Germinal center (tissue), 1 donor: ENCODE measurements at regions not wholly inside any gene's neighbourhood (a gene's known extent, or its start where the extent isn't known, plus 50 kb on each side); places are given as distances from the start of the nearest gene placed in this dataset.
"Not testable (repeated sequence)": the region's sequence is repeated elsewhere in the genome, so short reads cannot be mapped to it uniquely, and the experiment has no call there.

Experiments
- DNase-seq: peaks from one replicate; pipeline ENCODE4 v3.0.0; 2012; ENCODE audit warnings: mixed read lengths, low spot score

DNA sequence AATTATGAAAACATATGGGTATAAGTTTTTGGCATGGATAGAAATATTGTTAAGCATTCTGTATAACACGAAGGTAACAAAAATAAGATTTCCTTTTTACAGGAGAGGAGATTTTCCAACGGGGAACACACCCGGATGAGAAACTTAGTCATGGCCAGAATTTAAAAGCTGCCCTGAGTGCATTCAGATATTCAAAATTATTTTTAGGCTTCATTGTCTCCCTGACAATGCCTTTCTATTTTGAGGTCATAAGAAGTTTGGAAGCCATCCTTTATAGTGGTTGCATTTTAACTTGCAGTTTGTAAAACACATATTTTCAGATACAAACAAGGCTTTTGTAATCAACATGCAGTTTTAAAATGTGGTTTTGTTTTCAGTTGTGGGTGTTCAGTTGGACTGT lies 357.5 kb upstream of the FAM47C start:
- no peak for DNase-seq

DNA sequence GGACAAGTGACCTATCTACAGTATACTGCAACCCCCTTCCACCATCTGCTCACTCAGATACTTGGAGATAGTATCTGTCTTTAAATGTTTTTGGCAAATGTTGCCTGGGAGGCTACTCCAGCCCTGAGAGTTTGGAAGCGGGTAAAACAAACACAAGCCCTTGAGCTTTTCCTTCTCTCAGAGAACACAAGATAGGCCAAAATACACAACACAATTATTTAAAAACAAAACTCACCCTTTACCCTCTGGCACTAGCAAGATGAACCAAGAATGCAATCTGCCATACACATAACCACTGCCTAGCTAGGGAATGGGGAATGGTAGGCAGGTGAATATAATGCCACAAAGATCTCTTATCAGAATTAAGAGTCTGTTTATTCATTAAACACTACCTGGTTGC lies 324.7 kb upstream of the FAM47C start:
- no peak for DNase-seq

DNA sequence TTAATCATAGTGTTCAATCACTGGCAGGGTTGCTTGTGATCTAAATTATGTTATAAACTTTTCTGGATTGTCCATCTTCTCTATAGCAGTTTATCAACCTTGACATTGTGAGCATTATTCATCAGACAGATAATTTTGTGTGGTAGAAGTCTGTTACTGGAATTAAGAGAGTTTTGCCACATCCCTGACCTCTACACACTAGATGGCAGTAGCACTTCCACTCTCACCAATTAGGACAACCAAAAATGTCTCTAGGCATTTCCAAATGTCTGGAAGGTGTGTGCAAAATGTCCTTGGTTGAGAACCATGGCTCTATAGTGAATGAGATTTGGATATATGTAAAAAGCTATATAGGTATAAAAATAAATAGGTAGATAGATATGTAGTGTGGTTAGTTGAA lies 324.1 kb upstream of the FAM47C start:
- DNase-seq, result no peak

DNA sequence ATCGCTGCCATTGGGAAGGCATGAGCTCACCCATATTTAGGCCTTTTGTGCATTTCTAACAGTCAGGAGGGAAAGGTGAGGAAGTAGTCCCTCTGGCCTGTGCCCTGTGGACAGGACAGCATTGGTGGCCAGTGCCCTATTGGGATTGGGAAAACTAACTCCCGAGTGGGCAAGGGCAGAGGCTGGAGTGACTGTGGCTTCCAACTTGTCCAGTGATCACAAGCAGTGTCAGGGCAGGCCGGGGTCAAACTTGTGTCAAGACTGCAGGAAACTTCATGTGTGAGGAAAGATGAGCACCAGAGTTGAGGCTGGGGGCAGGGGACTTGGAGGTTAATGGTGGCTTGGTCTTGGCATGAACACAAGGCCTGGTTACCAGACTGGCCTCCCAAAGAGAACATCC lies 286.2 kb upstream of the FAM47C start:
- DNase-seq, result no peak

DNA sequence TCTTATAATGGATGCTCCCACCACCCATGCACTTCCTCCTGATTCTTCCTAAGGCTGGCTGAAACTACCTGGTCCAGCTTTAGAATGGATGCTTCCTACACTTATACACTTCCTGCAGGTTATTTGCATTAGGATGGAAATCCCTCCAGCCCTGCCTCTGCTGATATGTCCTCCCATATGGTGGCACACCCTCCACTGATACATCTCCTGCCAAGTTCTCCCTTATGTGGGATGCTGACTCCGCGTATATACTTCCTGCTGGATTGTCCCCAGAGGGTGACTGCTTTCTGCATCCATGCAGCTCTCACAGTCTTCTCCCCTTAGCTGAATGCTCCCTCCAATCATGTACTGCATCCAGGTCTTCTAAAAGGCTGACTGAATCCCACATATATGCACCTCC lies 254.6 kb upstream of the FAM47C start:
- no peak for DNase-seq

DNA sequence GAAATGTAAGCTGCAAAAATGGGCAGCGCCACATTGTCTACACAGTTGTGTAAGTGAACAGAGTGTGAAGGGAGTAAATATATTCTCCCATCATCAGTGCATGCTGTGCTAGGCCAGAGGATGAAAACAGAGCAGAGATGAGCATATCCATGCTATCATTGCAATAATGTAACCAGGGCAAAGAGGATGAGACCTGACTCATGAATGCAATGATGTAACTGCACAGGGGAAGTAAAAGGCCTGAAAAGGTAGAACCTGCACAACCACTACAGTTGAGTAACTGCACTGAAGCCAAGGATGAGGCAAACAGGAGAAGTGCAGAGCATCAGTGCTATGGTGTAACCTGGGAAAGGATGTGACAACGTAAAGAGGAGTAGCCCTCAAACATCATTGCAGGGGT lies 220.4 kb upstream of the FAM47C start:
- no peak for DNase-seq

DNA sequence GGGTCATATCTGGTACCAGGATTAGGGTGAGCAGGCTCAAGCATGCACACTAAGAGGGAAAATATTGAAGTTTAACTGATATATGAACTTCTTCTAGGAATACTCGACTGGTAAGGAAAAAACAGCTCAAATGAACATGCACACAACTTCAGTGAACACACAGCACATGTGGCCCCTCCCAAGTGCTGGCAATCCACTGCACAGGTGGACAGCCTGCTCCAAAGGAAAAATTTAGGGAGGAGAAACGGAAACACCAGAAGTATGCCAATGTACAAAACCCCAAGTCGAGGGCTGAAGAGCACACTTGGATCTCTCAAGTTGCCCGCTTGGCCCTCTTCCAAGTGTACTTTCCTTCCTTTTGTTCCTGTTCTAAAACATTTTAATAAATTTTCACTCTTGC lies 205.0 kb upstream of the FAM47C start:
- DNase-seq, result no peak

DNA sequence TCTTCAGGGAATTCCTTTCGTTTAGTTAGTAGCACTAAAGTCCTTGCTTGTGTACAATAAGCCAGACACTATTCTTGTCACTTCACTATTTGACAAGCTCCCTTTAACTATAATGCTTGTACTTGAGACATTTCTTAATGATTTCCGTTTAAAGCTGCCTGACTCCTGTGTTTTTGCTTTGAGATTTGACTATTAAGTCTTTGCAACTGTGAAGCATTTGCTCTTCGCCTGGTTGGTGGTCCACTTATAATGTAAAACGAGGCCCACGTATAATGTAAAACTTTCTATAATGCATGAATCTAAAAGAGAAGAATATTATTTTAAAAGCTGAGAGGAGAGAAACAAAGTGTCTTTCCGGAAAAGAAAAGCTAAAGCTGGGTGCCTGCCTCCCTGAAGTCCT lies 204.1 kb upstream of the FAM47C start:
- no peak for DNase-seq

DNA sequence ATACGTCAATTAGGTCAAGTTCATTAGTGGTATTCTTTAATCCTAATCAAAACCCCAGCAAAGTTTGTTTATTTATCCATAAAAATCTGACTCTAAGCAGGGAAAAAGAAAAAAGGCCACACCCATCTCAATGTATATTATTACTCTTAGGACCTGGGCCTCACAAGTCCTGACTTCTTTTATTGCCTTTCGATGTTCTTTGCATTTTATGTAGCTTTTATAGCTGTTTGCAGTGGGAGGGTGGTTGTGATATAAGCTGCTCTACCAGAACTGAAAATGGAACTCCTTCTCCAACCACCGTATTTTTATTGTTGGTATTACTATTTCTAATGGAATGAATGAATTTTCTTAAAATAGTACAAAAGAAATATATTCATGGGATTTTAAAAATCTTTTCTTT lies 163.3 kb upstream of the FAM47C start:
- no peak for DNase-seq

DNA sequence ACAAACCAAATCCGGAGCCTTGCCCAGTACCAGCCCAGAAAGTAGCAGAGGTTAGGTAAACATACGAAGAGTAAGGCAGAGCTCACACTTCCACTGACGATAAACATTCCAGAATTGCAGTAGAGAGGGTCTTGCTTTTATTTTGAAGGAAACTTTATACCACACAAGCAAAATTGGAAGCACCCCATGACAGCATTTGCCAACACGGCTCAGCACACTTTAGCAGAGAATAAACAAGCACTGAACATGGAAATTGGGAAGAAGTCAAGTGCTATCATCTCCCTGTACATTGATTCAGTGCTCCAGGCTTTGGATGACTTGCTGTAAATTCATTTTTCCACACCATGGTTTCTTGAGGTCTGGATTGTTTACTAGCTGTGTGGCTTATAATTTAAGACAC lies 160.7 kb upstream of the FAM47C start:
- DNase-seq, result no peak

DNA sequence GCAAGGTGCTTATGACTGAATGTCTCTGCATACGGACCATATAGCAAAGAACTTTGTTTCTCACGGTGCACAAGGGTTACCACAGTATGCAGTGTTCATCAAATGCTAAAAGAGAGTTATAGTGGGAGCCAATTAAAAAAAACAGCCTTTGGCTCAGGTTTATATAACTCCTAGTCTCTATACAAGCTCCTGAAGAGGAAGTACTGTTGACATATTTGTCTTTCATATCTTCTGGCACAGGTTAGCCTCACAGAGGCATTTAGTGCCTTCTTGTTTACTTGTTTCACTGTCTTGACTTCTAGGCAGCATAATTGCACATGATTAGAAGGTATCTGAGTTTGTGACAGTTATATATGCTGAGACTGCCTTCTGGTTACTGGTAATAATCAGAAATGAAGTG lies 158.8 kb upstream of the FAM47C start:
- no peak for DNase-seq

DNA sequence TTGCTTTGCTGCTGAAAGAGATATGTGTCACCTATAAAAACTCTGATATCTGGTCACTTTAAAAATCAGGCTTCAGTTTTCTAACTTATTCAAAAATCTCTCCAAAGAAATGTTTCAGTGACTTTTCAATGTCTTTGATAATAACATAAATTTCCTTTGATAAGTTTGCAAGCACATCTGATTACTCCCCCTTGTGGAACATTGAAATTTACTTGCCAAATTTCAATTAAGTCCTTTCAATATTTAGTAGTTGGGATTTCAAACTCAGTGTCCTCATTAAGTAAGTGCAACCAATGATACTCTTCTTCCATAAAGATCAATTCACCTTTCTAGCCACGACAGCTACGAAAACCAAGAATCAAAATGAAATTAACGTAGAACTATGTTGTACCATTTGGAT lies 151.3 kb upstream of the FAM47C start:
- DNase-seq, result no peak

DNA sequence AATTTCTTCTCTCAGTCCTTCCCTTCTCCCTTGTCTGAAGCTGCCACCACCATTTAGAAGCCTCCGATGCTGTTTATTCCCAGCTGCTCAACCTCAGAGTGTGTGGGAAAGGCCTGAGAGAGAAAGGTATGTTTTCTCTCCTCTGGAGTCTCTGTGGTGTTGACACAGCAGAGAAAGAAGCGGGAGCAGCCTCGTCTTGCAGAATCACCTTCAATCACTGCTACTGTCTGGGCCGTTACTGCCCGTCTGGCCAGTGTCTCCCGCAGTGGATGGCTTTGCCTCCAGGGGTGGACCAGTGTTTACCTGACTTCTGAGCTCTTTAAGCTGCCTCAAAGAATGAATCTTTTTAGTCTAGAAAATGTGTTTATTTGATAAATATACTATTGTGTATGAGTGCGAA lies 148.9 kb upstream of the FAM47C start:
- no peak for DNase-seq

DNA sequence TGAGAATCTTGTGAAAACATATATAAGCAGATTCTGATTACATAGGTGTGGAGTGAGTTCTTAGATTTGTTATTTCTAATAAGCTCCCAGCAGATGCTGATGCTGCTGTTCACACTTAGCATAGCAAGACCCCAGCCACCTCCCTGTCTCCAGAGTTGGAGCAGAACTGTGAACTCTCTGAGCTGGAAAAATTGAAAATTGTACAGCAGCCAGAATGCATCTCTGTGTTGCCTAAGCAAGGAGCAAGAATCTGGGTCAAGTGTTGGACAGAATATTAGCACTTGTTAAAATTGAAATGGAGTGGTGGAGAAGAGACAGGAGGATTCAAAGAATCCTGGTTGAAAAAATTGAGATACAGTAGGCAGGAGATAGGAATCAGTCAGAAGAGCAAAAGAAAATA lies 146.6 kb upstream of the FAM47C start:
- DNase-seq, result no peak

DNA sequence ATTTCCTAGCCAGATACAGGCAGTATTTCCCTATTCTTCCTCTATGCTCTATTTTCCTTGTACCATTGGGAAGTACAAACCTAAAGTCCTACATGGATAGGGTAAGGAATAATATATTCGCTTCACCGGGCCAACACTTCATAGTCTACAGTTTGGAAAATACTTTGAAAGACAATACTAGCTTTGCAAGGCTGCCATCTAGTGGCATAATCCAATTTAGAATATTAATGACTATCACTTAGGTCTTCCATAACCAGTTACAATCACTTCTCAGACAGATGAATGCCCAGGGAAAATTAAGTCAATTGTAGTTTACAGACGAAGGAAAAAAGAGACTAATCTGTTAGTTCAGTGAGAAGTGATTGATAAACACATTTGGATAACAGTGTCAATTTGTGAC lies 141.0 kb upstream of the FAM47C start:
- no peak for DNase-seq

DNA sequence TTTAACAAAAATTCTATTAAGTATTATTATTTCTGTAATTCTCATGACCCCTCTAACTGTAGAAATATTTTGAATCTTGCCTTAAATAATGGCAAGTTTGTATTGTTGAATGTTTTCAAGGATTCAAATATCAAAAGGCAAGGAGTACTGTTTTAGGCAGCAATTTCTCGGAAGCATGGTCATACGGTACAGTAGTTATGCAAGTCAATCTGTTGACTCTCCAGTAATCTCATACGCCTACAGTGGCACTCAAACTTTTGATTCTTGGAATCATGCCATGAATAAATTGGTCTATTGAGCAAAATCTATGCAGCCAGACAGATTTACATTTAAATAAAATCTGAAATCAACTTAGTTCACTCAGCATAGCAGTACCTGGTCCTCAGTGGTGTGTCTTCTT lies 139.6 kb upstream of the FAM47C start:
- DNase-seq, result no peak

DNA sequence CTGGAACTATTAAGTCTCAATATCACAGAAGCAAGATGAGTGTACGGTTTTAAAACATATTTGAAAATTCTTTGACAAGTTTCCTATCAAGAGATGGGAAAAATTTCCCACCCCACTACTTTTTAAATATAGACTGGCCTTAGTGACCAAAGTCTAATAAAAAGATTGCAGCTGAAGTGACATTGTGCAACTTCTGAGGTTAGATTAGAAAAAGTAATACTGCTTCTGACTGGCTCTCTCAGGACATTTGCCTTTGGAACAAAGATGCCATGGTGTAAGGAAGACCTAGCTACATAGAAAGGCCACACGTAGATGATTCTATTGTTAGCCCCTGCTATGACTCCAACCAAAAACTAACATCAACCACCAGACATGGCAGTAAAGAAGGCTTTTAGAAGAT lies 138.7 kb upstream of the FAM47C start:
- no peak for DNase-seq

DNA sequence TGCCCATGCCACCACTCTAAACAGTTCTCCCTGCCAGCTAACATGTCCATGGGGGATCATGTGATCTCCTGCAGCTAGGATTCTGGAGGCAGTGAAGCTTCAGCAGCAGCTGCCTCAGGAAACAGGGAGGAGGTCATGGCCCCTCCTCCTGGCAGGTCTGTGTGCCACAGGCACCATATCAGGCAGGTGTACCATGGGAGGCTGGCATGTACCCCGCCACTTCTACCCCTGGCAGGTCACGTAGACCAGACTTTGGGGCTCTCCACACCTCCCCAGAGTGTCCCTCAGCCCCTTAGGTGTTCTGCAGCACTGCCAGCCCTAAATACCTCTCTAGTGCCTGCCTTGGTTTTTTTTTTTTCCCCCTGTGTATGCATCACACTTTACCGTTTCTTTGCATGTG lies 110.5 kb upstream of the FAM47C start:
- DNase-seq, result no peak

DNA sequence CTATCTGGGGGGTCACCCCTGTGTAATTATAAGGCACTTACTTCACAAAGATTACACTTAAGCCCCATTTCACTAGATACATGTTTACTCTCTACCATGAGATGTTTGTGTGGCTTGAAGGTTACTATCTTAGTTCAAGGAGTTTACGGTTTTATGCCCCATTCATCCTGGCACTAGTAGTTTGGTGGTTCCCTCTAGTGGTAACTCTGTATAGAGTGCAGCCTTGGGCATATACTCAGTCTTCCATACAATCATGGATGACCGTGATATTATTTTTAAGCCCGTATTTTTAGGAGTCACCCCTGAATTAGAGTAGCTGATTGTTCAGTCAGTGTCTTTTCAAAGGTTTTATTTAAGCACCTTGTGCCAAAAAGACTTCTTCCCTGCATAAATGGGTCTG lies 109.9 kb upstream of the FAM47C start:
- no peak for DNase-seq

DNA sequence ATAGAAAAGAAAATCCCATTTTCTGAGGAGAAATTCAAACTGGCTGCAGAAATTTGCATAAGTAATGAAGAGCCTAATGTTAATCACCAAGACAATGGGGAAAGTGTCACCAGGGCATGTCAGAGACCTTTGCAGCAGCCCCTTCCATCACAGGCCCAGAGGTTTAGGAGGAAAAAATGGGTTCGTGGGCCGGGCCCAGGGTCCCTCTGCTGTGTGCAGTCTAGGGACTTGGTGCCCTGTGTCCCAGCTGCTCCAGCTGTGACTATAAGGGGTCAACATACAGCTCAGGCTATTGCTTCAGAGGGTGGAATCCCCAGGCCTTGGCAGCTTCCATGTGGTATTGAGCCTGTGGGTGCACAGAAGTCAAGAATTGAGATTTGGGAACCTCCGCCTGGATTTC lies 103.6 kb upstream of the FAM47C start:
- not testable (repeated sequence) for DNase-seq

DNA sequence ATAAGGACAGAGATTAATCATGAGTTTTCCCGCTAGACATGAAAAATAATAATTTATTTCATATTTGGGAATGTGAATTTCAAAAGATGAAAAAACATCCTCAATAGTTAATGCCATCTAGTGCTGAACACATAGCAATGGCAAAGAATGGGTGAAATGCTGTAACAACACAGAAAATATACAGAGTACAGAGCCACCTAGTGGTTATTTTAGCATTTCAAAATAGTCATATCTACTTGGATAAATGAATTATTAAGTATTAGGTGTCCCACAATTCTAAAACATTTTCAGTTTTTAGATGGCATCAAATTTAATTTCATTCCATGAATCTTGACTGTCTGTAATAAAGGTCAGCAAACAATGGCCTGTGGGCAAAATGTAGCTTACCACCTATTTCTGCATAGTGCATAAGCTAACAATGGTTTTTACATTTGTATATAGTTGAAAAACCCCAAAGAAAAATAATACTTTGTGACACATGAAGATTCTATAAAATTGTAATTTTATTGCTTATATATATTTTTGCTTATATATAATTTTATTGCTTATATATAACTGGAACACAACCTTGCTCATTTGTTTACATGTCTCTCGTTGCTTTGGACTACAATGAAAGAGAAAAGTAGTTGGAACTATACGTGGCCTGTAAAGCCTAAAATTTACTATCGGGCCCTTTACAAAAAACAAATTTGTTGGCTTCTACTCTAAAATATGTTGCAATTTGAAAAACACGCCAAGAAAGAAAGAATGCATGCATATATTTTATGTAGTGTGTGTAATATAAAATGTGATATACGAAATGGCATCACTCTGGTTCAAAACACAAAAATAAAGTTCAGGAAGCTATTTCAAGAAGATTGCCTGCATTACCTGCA lies 99.1 kb upstream of the FAM47C start:
- DNase-seq, result no peak

DNA sequence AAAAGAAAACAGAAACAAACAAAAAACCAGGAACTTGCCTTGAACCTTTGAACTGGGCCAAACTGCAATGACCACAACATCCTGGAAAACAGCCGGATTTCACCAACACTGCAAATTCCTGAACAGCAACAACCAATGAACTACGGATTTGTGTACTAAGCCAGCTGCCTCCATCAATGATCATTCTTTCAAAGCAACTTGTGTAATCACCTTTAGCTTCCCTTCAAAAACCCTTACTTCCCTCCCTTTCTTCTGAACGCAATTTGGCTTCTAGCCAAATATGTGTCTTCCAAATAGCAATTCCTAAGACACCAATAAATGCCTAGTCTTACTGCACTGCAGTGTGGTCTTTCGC lies 98.5 kb upstream of the FAM47C start:
- no peak for DNase-seq

DNA sequence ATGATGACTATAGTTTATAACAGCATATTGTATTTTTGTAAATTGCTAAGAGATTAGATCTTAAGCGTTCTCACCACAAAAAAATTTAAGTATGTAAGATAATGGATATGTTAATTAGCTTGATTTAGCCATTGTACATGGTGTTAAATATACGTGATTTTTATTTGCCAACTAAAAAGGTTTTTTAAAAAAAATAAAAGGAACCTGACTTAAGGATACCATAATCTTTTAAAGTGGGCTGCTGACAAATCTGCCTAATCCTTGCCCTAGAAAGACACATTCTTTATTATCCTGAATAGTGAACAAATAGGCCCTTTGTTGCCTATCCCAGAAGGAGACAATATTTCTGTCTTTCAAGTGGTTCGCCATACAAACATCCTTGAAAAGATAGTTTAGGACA lies 94.6 kb upstream of the FAM47C start:
- DNase-seq, result no peak

DNA sequence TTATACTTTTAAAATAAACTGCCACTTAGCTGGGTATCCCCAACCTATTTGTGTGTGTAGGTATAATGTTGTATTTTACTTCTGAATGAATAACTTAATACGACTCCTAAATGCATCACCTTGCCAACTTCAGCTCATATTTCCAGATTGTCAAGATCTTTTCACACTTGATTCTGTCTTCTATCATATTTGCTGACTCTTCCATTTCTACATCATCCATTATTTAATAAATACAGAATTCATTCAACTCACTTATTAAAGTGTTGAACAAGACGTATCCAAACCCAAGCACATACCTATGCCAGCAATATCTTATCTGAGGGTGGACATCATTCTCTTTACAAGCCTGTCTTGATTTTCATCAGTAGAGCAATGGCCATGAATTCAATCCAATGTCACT lies 91.2 kb upstream of the FAM47C start:
- no peak for DNase-seq

DNA sequence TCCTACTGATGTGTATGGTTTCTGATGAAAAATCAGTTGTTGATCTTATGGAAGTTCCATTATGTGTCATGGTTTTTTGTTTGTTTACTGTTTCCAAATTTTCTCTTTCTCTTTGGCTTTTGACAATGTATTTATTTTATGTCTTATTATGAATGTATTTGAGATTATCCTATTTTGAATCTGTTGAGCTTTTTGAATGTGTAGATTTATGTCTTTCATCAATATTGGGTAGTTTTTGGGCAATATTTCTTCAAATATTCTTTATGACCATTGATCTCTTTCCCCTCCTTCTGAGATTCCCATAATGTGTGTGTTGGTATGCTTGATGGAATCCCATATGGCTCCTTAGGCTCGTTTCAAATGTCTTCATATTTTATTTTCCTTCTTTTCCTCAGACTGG lies 80.5 kb upstream of the FAM47C start:
- DNase-seq, result no peak
